ENCODE measurements at regions not wholly inside any gene's neighbourhood (a gene's known extent, or its start where the extent isn't known, plus 50 kb on each side); places are given as distances from the start of the nearest gene placed in this dataset.

- no peak for TF ChIP-seq GATA2 (IDR thresholded peaks at IDR 0.05; ENCODE audit: low read depth, low read length)
- TF ChIP-seq GATA3 (IDR thresholded peaks at IDR 0.05; ENCODE audit: low read depth, low read length): no peak
Measured at GRCh38 chr3:117700573-117701360, 991.2 kb downstream of the TUSC7 start.
